ENCODE measurements at regions not wholly inside any gene's neighbourhood (a gene's known extent, or its start where the extent isn't known, plus 50 kb on each side); places are given as distances from the start of the nearest gene placed in this dataset.
"Not testable (repeated sequence)": the region's sequence is repeated elsewhere in the genome, so short reads cannot be mapped to it uniquely, and the experiment has no call there.

GRCh38 chr7:66558660-66559465, 69.8 kb upstream of the KCTD7 start:
- Mint-ChIP-seq H3K4me3 (no peak overlapping the region), H3K27ac (peak overlapping the region; percentile 72), H3K9me3 (no peaks in the 10 kb centered on the region), H3K36me3 (ENCODE audit: low read depth) (peaks cover 10% of the 10 kb centered on the region), H3K4me1 (ENCODE audit: low read depth) (peaks cover 29% of the 10 kb centered on the region), H3K27me3 (ENCODE audit: insufficient read depth) (peaks cover 3% of the 10 kb centered on the region)
- no peak for TF ChIP-seq CTCF (IDR thresholded peaks at IDR 0.05)
- DNase-seq: no peak

- no peak for DNase-seq
- Mint-ChIP-seq H3K9me3 (no peaks in the 10 kb centered on the region), H3K4me3 (no peak overlapping the region), H3K27me3 (ENCODE audit: insufficient read depth) (peaks cover 2% of the 10 kb centered on the region), H3K4me1 (ENCODE audit: low read depth) (peaks cover 18% of the 10 kb centered on the region), H3K27ac (0 out of 2 replicates have a peak overlapping the region, but pooled peaks have one; percentile 0), H3K36me3 (ENCODE audit: low read depth) (peaks cover 10% of the 10 kb centered on the region; the same call in 1 of the 2 replicates)
- TF ChIP-seq CTCF (IDR thresholded peaks at IDR 0.05): no peak
Observed at GRCh38 chr7:66564045-66564444, 64.6 kb upstream of the KCTD7 start.

- H3K9me3 Mint-ChIP-seq; H3K27me3 Mint-ChIP-seq (ENCODE audit: insufficient read depth); DNase-seq; H3K4me3 Mint-ChIP-seq: not testable (repeated sequence)
- Mint-ChIP-seq H3K36me3 (ENCODE audit: low read depth) (peaks cover 40% of the 10 kb centered on the region), H3K4me1 (ENCODE audit: low read depth) (peaks cover 32% of the 10 kb centered on the region), H3K27ac (0 out of 2 replicates have a peak overlapping the region, but pooled peaks have one; percentile 11)
Observed at GRCh38 chr7:66570179-66570578, 58.5 kb upstream of the KCTD7 start.

GRCh38 chr7:66571568-66571967, 57.1 kb upstream of the KCTD7 start:
- Mint-ChIP-seq H3K36me3 (ENCODE audit: low read depth) (peaks cover 40% of the 10 kb centered on the region), H3K4me3 (no peak overlapping the region), H3K4me1 (ENCODE audit: low read depth) (peaks cover 38% of the 10 kb centered on the region)

GRCh38 chr7:66573782-66574495, 54.7 kb upstream of the KCTD7 start:
- Mint-ChIP-seq H3K36me3 (ENCODE audit: low read depth) (peaks cover 30% of the 10 kb centered on the region), H3K4me1 (ENCODE audit: low read depth) (peaks cover 47% of the 10 kb centered on the region), H3K27ac (peak overlapping the region; percentile 56)
- H3K27me3 Mint-ChIP-seq (ENCODE audit: insufficient read depth); H3K9me3 Mint-ChIP-seq; DNase-seq; H3K4me3 Mint-ChIP-seq: not testable (repeated sequence)

More at GRCh38 chr7:66571568-66571967, 57.1 kb upstream of the KCTD7 start:
- no peak for TF ChIP-seq CTCF (IDR thresholded peaks at IDR 0.05)
- Mint-ChIP-seq H3K27ac (peak overlapping the region; percentile 55; the same call in 1 of the 2 replicates), H3K27me3 (ENCODE audit: insufficient read depth) (0 out of 2 replicates have a peak, but pooled peaks cover 2% of the 10 kb centered on the region), H3K9me3 (no peaks in the 10 kb centered on the region)
- no peak for DNase-seq

- not testable (repeated sequence) for H3K9me3 Mint-ChIP-seq; H3K27ac Mint-ChIP-seq; H3K27me3 Mint-ChIP-seq (ENCODE audit: insufficient read depth); H3K4me3 Mint-ChIP-seq; DNase-seq
- peaks cover 47% of the 10 kb centered on the region for H3K4me1 Mint-ChIP-seq (ENCODE audit: low read depth)
- H3K36me3 Mint-ChIP-seq (ENCODE audit: low read depth): peaks cover 26% of the 10 kb centered on the region
Observed at GRCh38 chr7:66574768-66575167, 53.9 kb upstream of the KCTD7 start.

GRCh38 chr7:66575398-66575797, 53.3 kb upstream of the KCTD7 start:
- H3K9me3 Mint-ChIP-seq: no peaks in the 10 kb centered on the region
- no peak overlapping the region for H3K27ac Mint-ChIP-seq
- no peak for DNase-seq
- no peak for TF ChIP-seq CTCF (IDR thresholded peaks at IDR 0.05)
- peaks cover 44% of the 10 kb centered on the region for H3K4me1 Mint-ChIP-seq (ENCODE audit: low read depth)
- H3K36me3 Mint-ChIP-seq (ENCODE audit: low read depth): peaks cover 29% of the 10 kb centered on the region
- H3K4me3 Mint-ChIP-seq: no peak overlapping the region
- no peaks in the 10 kb centered on the region for H3K27me3 Mint-ChIP-seq (ENCODE audit: insufficient read depth)

All from HFFc6 (cell line).